ENCODE measurements at regions not wholly inside any gene's neighbourhood (a gene's known extent, or its start where the extent isn't known, plus 50 kb on each side); places are given as distances from the start of the nearest gene placed in this dataset.

- Mint-ChIP-seq H3K4me3 (no peak overlapping the region), H3K36me3 (ENCODE audit: low read depth) (no peaks in the 10 kb centered on the region), H3K4me1 (peaks cover 37% of the 10 kb centered on the region), H3K27ac (no peak overlapping the region), H3K27me3 (ENCODE audit: low read depth) (no peaks in the 10 kb centered on the region), H3K9me3 (peaks cover 7% of the 10 kb centered on the region)
- TF ChIP-seq, protein P1, sequence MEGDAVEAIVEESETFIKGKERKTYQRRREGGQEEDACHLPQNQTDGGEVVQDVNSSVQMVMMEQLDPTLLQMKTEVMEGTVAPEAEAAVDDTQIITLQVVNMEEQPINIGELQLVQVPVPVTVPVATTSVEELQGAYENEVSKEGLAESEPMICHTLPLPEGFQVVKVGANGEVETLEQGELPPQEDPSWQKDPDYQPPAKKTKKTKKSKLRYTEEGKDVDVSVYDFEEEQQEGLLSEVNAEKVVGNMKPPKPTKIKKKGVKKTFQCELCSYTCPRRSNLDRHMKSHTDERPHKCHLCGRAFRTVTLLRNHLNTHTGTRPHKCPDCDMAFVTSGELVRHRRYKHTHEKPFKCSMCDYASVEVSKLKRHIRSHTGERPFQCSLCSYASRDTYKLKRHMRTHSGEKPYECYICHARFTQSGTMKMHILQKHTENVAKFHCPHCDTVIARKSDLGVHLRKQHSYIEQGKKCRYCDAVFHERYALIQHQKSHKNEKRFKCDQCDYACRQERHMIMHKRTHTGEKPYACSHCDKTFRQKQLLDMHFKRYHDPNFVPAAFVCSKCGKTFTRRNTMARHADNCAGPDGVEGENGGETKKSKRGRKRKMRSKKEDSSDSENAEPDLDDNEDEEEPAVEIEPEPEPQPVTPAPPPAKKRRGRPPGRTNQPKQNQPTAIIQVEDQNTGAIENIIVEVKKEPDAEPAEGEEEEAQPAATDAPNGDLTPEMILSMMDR (IDR thresholded peaks at IDR 0.05; ENCODE audit: unreplicated experiment in 3 of 3): no peak
These were observed 943.5 kb upstream of the CITED2 start for GRCh38 chr6:140317950-140318349.

DNA sequence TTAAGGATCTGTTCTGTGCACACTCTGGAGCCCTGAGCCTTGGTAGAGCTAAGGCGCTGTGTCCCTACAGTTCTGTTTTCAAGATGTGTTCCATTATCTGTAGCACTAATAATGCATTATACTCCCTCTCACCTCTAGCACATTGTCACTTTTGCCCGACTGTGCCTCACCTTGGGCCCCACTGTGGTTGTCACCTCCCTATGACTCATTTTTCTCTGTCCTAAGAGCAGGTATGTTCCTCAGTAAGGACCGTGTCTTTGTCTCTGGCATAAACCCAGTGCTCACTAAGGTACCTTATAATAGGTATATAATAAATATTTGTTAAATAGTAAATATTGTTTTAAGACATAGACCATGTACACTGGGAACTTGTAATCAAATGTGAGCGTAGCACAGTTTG is 942.5 kb upstream of the CITED2 start:
- TF ChIP-seq, protein P1 (IDR thresholded peaks at IDR 0.05; ENCODE audit: unreplicated experiment in 3 of 3): no peak
- Mint-ChIP-seq H3K9me3 (peaks cover 7% of the 10 kb centered on the region), H3K4me3 (no peak overlapping the region), H3K27me3 (ENCODE audit: low read depth) (no peaks in the 10 kb centered on the region), H3K27ac (no peak overlapping the region), H3K36me3 (ENCODE audit: low read depth) (no peaks in the 10 kb centered on the region), H3K4me1 (peaks cover 37% of the 10 kb centered on the region)

- H3K27ac Mint-ChIP-seq: no peak overlapping the region
- no peaks in the 10 kb centered on the region for H3K27me3 Mint-ChIP-seq (ENCODE audit: low read depth)
- H3K4me3 Mint-ChIP-seq: no peak overlapping the region
- TF ChIP-seq, protein P1 (IDR thresholded peaks at IDR 0.05; ENCODE audit: unreplicated experiment in 3 of 3): no peak
- peaks cover 7% of the 10 kb centered on the region for H3K9me3 Mint-ChIP-seq
- peaks cover 20% of the 10 kb centered on the region for H3K4me1 Mint-ChIP-seq
- no peaks in the 10 kb centered on the region for H3K36me3 Mint-ChIP-seq (ENCODE audit: low read depth)
These were observed 940.2 kb upstream of the CITED2 start for GRCh38 chr6:140314682-140315081.

DNA sequence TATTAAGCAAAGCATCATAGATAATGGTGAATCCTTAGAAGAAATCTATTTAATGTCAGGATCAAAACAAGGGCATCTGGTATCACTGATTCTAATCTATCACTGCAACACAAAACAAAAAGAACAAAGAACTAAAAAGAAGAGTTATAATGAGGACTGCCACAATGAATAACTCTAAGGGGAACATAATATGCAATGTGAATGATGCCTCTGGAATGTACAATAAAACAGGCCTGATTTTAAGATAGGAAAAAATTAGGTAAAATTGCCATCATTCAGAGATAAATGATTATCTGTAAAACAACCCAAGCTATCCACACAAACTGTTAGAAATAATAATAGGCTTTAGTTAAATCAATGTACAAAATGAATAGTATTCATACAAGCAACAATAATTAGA is 936.7 kb upstream of the CITED2 start:
- no peaks in the 10 kb centered on the region for H3K4me1 Mint-ChIP-seq
- no peak overlapping the region for H3K27ac Mint-ChIP-seq
- H3K36me3 Mint-ChIP-seq (ENCODE audit: low read depth): no peaks in the 10 kb centered on the region
- peaks cover 7% of the 10 kb centered on the region for H3K9me3 Mint-ChIP-seq
- H3K27me3 Mint-ChIP-seq (ENCODE audit: low read depth): no peaks in the 10 kb centered on the region
- H3K4me3 Mint-ChIP-seq: no peak overlapping the region
- TF ChIP-seq, protein P1 (IDR thresholded peaks at IDR 0.05; ENCODE audit: unreplicated experiment in 3 of 3): no peak

DNA sequence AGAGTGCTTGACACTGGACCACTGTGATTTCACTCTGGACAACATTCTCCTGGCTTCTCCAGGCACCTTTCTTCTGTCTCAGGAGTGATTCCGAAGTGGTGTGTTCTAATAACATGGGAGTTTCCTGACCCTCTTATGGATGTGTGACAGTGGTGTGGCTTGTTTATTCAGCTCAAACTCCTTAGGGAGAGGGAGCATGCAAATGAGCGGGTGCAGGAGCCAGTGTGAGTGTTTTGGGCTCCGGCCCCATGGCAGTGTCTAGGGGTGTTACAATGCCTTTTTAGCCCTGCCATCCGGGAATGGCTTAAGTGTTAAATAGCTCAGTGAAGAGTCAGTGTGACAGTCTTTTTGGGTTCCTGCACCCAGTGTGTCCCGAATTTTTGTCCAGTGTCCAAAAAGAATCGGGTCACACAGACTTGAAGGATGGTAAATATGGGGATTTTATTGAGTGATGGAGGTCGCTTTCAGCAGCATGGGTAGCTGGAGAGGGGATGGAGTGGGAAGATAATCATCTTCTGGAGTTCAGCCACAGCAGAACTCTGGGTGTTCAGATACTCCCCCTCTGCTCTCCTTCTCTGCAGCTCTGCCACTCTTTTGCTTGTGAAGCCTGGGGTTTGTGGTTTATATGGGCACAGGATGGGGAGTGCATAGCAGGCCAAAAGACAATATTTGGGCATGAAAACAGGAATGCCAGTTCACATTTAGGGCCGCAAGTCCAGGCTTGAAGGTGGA is 928.9 kb upstream of the CITED2 start:
- no peaks in the 10 kb centered on the region for H3K27me3 Mint-ChIP-seq (ENCODE audit: low read depth)
- TF ChIP-seq, protein P1 (IDR thresholded peaks at IDR 0.05; ENCODE audit: unreplicated experiment in 3 of 3): no peak
- H3K9me3 Mint-ChIP-seq: no peaks in the 10 kb centered on the region
- H3K27ac Mint-ChIP-seq: no peak overlapping the region
- no peaks in the 10 kb centered on the region for H3K4me1 Mint-ChIP-seq
- H3K4me3 Mint-ChIP-seq: no peak overlapping the region
- no peaks in the 10 kb centered on the region for H3K36me3 Mint-ChIP-seq (ENCODE audit: low read depth)

DNA sequence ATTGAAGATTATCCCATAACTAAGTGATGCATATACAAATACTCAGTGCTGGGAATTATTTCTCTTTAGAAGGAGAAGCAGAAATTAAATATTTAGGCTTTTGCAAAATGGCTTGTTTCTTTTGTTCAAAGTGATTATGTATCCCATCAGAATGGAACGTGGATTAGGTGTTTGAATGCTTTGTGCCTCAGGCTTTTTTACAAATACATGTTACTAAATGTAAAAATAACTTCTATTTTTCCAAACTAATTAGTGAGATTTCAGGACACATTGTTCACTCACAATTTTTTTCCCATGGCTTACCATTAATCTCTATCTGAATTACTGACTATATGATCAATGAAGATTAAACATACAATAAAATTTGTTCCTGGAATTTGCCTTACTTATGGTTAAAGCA is 925.9 kb upstream of the CITED2 start:
- H3K36me3 Mint-ChIP-seq (ENCODE audit: low read depth): no peaks in the 10 kb centered on the region
- no peak overlapping the region for H3K4me3 Mint-ChIP-seq
- no peaks in the 10 kb centered on the region for H3K27me3 Mint-ChIP-seq (ENCODE audit: low read depth)
- H3K27ac Mint-ChIP-seq: no peak overlapping the region
- TF ChIP-seq, protein P1 (IDR thresholded peaks at IDR 0.05; ENCODE audit: unreplicated experiment in 3 of 3): no peak
- no peaks in the 10 kb centered on the region for H3K4me1 Mint-ChIP-seq
- H3K9me3 Mint-ChIP-seq: peaks cover under 1% of the 10 kb centered on the region

Data from nephron (organoid).